Testis (tissue), 2 donors: ENCODE measurements at regions not wholly inside any gene's neighbourhood (a gene's known extent, or its start where the extent isn't known, plus 50 kb on each side); places are given as distances from the start of the nearest gene placed in this dataset.

Experiments used
- DNase-seq: peaks from one replicate; pipeline ENCODE4 v3.0.0-alpha.2; 2019
- H3K27ac ChIP-seq, 2 donors: fragments of 200-600 bp; sonication (generic); one replicate each; pipeline ENCODE4 v1.5.1; 2019
- H3K27me3 ChIP-seq: fragments of 200-600 bp; sonication (generic); one replicate; pipeline ENCODE4 v1.5.1; 2019
- H3K36me3 ChIP-seq: fragments of 200-600 bp; sonication (generic); one replicate; pipeline ENCODE4 v1.5.1; 2017; ENCODE audit warnings: low read depth; ENCODE audit errors: missing control alignments
- H3K4me1 ChIP-seq: fragments of 200-600 bp; sonication (generic); one replicate; pipeline ENCODE4 v1.5.1; 2019
- H3K4me3 ChIP-seq, 2 donors: fragments of 200-600 bp; sonication (generic); one replicate each; pipeline ENCODE4 v1.5.1; 2017 to 2019
- H3K9me3 ChIP-seq: fragments of 200-600 bp; sonication (generic); one replicate; pipeline ENCODE4 v1.5.1; 2017
- POLR2A ChIP-seq: fragments of 450-650 bp; IDR thresholded peaks from one replicate; pipeline ENCODE4 v1.6.1; 2017; ENCODE audit warnings: antibody characterized with exemption, mild to moderate bottlenecking, moderate library complexity
- whole genome bisulfite sequencing, 2 donors: methylation state at CpG; one replicate each; pipeline ENCODE4 v1.1.5; 2018; 5-methylcytosine and 5-hydroxymethylcytosine counted together
- intact Hi-C: fragments of 100-400 bp; cut with DNase I; formaldehyde crosslinking; loops from one replicate; pipeline ENCODE4 v1.15.1; 2023; ENCODE audit warnings: low total_unique reads
- TF ChIP-seq, protein P1 (sequence below), 3 experiments: fragments of 450-650 bp in 2 of 3; fragments of 200-600 bp in 1 of 3; sonication (generic) in 1 of 3; IDR thresholded peaks; one replicate each; pipeline ENCODE4 v1.5.1; 2016 to 2019; ENCODE audit warnings: antibody characterized with exemption in 3 of 3, mild to moderate bottlenecking in 2 of 3, moderate library complexity in 1 of 3

- TF ChIP-seq POLR2A, result no peak
- TF ChIP-seq, protein P1, sequence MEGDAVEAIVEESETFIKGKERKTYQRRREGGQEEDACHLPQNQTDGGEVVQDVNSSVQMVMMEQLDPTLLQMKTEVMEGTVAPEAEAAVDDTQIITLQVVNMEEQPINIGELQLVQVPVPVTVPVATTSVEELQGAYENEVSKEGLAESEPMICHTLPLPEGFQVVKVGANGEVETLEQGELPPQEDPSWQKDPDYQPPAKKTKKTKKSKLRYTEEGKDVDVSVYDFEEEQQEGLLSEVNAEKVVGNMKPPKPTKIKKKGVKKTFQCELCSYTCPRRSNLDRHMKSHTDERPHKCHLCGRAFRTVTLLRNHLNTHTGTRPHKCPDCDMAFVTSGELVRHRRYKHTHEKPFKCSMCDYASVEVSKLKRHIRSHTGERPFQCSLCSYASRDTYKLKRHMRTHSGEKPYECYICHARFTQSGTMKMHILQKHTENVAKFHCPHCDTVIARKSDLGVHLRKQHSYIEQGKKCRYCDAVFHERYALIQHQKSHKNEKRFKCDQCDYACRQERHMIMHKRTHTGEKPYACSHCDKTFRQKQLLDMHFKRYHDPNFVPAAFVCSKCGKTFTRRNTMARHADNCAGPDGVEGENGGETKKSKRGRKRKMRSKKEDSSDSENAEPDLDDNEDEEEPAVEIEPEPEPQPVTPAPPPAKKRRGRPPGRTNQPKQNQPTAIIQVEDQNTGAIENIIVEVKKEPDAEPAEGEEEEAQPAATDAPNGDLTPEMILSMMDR (IDR thresholded peaks at IDR 0.05), result no peak
- H3K4me1 ChIP-seq, result no peaks in the 10 kb centered on the region
- no peak for DNase-seq
- WGBS, 2 donors, result 88 to 95% methylated on average over 3 of the region's 3 CpGs
- intact Hi-C loops, result no loop called here
- no peaks in the 10 kb centered on the region for H3K9me3 ChIP-seq
- H3K4me3 ChIP-seq, result no peak overlapping the region
- H3K27me3 ChIP-seq, result no peaks in the 10 kb centered on the region
- H3K36me3 ChIP-seq, result no peaks in the 10 kb centered on the region
- no peak overlapping the region for H3K27ac ChIP-seq
Observed at GRCh38 chr7:81170291-81170690, 251.4 kb upstream of the SEMA3C start.

- H3K27me3 ChIP-seq, result no peaks in the 10 kb centered on the region
- H3K4me1 ChIP-seq, result no peaks in the 10 kb centered on the region
- H3K27ac ChIP-seq, result no peak overlapping the region
- H3K9me3 ChIP-seq, result no peaks in the 10 kb centered on the region
- H3K36me3 ChIP-seq, result no peaks in the 10 kb centered on the region
- 80 to 97% methylated on average over 1 of the region's 1 CpG for WGBS, 2 donors
- DNase-seq, result no peak
- TF ChIP-seq, protein P1 (IDR thresholded peaks at IDR 0.05), result no peak
- TF ChIP-seq POLR2A, result no peak
- no peak overlapping the region for H3K4me3 ChIP-seq
- intact Hi-C loops, result no loop called here
Observed at GRCh38 chr7:81167934-81168333, 249.1 kb upstream of the SEMA3C start.

GRCh38 chr7:81165070-81165469 is 246.2 kb upstream of the SEMA3C start:
- intact Hi-C loops, result no loop called here
- TF ChIP-seq, protein P1 (IDR thresholded peaks at IDR 0.05), result no peak
- TF ChIP-seq POLR2A, result no peak
- WGBS, 2 donors, result 72 to 81% methylated on average over 4 of the region's 4 CpGs
- Histone ChIP-seq H3K9me3 (no peaks in the 10 kb centered on the region), H3K4me3 (no peak overlapping the region), H3K27me3 (no peaks in the 10 kb centered on the region), H3K36me3 (no peaks in the 10 kb centered on the region), H3K4me1 (no peaks in the 10 kb centered on the region), H3K27ac (no peak overlapping the region)
- no peak for DNase-seq

DNA sequence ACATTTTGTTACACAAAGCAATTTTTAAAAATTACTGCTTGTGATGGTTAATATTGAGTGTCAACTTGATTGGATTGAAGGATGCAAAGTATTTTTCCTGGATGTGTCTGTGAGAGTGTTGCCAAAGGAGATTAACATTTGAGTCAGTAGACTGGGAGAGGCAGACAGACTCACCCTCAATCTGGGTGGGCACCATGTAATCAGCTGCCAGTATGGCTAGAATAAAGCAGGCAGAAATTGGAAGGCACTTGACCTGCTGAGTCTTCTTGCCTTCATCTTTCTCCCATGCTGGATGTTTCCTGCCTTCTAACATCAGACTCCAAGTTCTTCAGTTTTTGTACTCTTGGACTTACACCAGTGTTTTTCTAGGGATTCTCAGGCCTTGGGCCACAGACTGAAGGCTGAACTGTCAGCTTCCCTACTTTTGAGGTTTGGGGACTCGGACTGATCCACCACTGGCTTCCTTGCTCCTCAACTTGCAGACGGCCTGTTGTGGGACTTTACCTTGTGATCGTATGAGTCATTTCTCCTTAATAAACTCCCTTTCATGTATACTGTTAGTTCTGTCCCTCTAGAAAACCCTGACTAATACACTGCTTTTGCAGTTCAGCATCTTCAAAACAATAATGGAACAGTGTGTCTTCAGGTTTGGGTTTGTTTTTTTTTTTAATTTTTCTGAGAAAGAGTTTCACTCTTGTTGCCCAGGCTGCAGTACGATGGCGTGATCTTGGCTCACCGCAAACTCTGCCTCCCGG is 244.1 kb upstream of the SEMA3C start:
- Histone ChIP-seq H3K9me3 (no peaks in the 10 kb centered on the region), H3K36me3 (no peaks in the 10 kb centered on the region), H3K4me3 (no peak overlapping the region), H3K27me3 (no peaks in the 10 kb centered on the region), H3K27ac (no peak overlapping the region), H3K4me1 (no peaks in the 10 kb centered on the region)
- TF ChIP-seq, protein P1 (IDR thresholded peaks at IDR 0.05), result no peak
- no peak for TF ChIP-seq POLR2A
- DNase-seq, result no peak
- intact Hi-C loops, result no loop called here
- 91 to 94% methylated on average over 7 of the region's 7 CpGs for WGBS, 2 donors

DNA sequence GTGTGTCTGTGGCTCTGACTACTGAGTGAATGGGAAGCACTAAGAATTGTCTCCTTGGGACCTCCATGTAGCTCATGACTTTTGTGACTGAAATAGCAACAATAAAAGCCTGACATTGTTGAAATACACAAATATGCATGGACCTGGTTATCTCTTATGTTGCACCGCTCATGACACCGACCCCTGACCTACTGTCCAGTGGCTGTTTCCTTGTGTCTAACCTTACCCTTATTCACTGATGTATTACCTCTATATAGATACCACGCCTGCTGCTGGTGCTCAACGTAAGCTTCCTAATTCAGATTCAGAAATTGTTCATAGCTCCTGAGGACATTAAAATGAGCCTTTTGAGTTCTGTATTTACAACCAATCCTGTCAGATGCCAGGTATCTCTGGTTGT is 243.4 kb upstream of the SEMA3C start:
- H3K9me3 ChIP-seq, result no peaks in the 10 kb centered on the region
- no peak overlapping the region for H3K4me3 ChIP-seq
- intact Hi-C loops, result no loop called here
- TF ChIP-seq, protein P1 (IDR thresholded peaks at IDR 0.05), result no peak
- TF ChIP-seq POLR2A, result no peak
- no peaks in the 10 kb centered on the region for H3K4me1 ChIP-seq
- no peaks in the 10 kb centered on the region for H3K27me3 ChIP-seq
- 87 to 89% methylated on average over 4 of the region's 4 CpGs for WGBS, 2 donors
- no peak overlapping the region for H3K27ac ChIP-seq
- DNase-seq, result no peak
- H3K36me3 ChIP-seq, result no peaks in the 10 kb centered on the region
